AG08395 (cell line): ENCODE measurements at regions not wholly inside any gene's neighbourhood (a gene's known extent, or its start where the extent isn't known, plus 50 kb on each side); places are given as distances from the start of the nearest gene placed in this dataset.
"Not testable (repeated sequence)": the region's sequence is repeated elsewhere in the genome, so short reads cannot be mapped to it uniquely, and the experiment has no call there.

Experiments used
- DNase-seq: peaks from one replicate; pipeline ENCODE4 v3.0.0; 2012; ENCODE audit warnings: mixed read lengths, low spot score

GRCh38 chr2:118613737-118614136 is 233.7 kb downstream of the EN1 start:
- DNase-seq = no peak

GRCh38 chr2:118611691-118612090 is 235.8 kb downstream of the EN1 start:
- no peak for DNase-seq

- DNase-seq = no peak
Observed at GRCh38 chr2:118609138-118609537, 238.3 kb downstream of the EN1 start.

DNA sequence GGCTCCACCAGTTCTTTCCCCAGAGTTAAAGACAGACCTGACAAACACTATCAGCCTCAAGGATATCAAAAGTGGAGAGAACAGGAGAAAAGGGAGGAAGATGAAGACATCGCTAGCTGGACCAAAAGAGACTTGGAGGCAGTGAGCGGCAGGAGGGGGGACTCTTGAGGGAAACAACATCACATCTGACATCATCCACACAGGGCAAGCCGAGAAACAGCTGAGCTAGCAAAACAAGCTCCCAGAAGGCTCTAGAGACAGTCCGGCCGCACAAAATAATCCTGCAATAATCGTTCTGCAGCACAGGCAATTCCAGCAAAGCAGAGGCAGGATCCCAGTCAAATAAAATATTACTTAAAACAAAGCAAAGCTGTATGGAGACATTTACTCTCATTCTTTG is 239.8 kb downstream of the EN1 start:
- no peak for DNase-seq

DNA sequence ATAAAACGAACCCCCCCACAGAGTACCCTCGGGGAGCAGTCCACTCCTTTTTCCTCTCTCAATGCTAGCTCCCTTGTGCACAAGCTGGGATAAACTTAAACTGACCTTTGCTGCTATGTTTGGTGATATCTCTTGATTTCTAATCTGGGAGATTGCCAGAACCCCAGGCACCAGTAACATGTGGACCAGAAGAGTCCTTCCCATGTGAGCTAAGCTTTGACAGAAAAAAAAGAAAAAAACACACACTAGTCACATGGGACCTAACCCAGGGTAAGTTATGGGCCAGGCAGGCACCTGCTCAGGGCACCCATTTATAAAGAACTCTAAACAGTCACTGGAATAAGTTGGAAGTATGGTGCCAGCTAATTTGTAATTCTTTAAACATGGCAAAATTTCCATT is 242.6 kb downstream of the EN1 start:
- DNase-seq = no peak

DNA sequence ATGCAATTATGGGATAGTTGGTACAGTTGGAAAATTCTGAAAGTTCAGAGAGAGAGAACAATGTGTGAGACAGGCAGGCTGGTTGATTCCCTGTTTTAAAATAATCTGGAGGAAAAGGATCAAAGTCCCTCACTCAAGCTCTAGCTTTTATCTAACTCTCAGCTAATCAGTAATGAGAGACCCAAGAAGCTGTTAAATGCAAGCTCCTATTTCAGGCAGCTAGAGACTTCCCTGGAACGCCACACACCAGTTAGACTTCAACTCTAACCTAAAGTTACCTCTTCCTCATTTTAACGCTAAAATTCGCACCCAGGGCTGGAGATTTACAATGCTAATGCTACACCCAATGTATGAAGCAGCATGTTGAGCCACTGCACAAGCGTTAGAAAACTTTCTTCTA is 243.1 kb downstream of the EN1 start:
- no peak for DNase-seq

DNA sequence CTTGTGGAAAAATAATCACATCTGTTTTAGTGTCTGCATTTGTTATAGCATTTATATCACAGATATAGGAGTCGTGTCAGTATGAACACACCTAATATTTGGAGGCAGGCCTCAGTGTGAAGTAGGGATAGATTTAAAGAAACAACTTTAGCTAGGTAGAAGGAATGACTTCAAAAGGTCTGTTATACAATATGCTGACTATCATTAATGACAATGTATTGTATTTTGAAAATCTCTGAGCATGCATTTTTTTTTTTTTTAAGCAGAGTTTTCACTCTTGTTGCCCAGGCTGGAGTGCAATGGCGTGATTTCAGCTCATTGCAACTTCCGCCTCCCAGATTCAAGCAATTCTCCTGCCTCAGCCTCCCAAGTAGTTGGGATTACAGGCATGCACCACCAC is 248.3 kb downstream of the EN1 start:
- no peak for DNase-seq

GRCh38 chr2:118596620-118597019 is 250.8 kb downstream of the EN1 start:
- DNase-seq = no peak

GRCh38 chr2:118593257-118593656 is 254.2 kb downstream of the EN1 start:
- DNase-seq = no peak

DNA sequence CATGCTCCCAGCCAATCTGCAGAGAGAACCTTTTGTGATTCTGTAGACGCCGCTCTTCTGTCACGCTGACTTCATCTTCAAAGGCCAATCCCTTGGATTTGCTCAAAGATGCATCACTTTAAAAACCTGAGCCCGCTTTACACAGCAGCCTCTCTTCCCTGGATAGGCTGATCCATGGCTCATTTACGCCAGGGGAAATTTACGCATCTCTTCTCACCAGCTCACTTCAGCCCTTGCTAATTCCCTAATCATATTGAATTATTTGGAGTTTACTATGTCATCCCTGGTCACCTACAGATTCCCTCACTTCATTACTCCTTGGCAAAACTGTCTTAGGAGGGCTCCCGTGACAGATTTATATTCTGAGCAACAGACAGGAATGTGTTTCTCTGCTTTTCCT is 256.2 kb downstream of the EN1 start:
- DNase-seq = no peak

DNA sequence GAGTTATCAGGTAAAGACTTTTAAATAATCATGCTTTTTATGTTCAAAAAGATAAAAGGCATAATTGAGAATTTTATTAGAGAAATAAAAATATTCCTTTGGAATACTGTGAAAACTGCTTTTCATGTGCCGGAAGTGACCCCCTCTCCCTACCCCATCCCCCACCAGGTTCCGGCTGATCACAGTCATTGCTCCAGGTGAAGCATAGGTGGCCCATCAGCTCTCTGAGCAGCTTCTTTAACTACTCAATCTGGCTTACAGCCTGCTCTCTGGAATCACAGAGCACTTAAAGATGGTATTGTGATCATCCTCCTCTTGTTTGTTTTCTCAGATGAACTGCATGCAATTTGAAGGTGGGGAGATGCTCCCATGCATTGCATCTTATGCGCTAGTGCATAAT is 257.7 kb downstream of the EN1 start:
- no peak for DNase-seq

GRCh38 chr2:118588850-118589249 is 258.6 kb downstream of the EN1 start:
- no peak for DNase-seq

DNA sequence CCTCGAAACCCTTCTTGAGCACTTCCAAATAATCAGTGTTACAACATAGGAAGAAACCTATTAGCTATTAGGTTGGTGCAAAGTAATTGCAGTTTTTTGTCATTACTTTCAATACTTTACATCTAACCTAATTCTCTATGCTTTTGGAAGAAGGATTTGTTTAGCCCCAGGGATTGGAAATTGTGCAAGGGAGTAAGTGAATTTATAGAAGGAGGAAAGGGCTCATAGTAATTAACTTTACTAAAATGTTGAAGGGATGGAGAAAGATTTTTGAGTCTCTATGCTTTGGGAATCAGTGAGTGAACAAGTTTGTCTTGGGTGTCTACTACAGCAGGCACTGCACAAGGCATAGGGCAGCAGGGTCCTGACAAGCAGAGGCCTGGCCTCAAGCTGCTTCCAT is 261.1 kb downstream of the EN1 start:
- DNase-seq = no peak

DNA sequence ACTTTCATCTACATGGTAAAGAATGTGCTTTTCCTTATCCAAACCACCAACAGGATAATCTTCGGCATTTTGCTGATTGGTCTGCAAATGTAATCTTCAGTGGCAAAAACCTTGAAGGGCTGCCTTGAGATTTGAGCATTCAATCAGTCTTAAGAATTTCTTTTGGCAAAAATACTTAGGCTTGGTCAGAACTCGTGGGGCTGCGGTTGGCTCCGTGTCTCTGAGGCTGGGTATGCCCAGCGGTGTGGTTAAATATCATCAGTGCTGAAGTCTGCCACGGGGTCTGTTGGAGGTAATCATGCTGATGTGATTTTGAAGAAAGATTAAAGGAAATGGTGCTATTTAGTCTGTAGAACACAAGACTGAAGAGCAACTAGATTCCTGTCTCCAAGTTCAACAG is 262.6 kb downstream of the EN1 start:
- DNase-seq = no peak

DNA sequence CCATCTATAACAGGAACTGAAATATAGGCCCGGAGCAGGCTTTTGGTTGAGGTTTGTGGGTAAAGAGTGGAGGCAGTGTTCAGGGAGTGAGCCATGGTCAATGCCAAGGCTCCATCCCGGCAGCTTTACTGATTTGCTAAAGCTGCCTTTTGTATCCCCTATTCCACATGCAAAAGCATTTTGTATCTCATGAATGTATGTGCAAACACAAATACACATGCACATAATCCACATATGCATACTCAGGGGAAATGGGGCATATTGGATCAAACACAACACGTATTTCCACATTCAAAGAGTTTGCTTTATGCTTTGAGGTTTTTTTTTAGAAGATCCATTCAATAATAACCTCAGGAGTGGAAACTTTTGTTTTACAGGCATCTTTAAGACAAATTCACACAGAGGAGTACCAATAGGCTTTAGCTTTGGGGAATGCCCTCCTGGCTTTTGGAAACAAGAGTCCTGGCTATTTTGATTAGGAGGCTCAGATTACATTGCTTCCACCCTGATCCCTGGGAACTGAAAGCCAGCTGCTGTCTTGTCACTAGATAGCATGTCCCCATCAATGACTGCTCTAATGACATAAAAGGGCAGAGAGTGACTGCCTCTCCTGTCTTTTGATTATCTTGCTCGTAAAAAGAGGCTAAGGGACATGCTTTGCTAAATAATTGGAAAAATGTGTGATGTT is 263.2 kb downstream of the EN1 start:
- DNase-seq = no peak

DNA sequence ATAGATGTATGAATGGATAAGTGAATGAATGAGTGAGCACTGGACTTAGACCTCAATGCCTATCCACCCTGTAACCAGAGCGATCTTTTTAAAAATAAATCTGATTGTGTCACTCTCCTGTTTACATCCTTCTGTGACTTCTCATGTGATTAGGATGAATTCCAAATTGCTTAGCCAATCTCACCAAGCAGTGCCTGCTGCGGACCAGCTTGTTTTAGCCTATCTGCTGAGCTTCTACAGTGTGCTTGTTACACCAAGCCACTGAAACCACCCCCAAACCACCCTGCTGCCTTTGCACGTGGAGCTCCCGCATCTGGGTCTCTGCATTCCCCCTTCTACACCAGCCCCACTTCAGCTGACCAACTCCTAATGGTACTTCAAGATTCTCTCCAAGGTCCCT is 265.4 kb downstream of the EN1 start:
- no peak for DNase-seq

GRCh38 chr2:118580651-118581050 is 266.8 kb downstream of the EN1 start:
- peak; percentile 50 for DNase-seq

- no peak for DNase-seq
Observed at GRCh38 chr2:118580107-118580506, 267.3 kb downstream of the EN1 start.

- DNase-seq = peak; percentile 50
Observed at GRCh38 chr2:118577202-118577601, 270.2 kb downstream of the EN1 start.

- DNase-seq = peak; percentile 58
Observed at GRCh38 chr2:118576109-118576855, 271.2 kb downstream of the EN1 start.

DNA sequence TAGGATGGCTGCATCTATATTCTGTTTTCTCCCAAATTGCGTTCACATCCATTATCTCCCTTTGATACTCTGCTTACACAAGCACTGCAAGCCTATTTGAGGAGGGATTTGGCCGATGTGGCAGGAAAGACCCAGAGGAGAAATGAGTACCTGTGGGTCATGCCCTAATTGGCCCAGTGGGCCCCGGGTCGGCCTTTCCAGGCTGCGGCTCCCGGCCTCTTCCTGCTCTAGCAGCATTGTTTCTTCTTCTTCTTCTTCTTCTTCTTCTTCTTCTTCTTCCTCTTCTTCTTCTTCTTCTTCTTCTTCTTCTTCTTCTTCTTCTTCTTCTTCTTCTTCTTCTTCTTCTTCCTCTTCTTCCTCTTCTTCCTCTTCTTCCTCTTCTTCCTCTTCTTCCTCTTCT is 275.1 kb downstream of the EN1 start:
- not testable (repeated sequence) for DNase-seq

- DNase-seq = peak; percentile 66
Observed at GRCh38 chr2:118569876-118570535, 277.4 kb downstream of the EN1 start.

- DNase-seq = no peak
Observed at GRCh38 chr2:118568700-118569099, 278.7 kb downstream of the EN1 start.
